ENCODE measurements at regions not wholly inside any gene's neighbourhood (a gene's known extent, or its start where the extent isn't known, plus 50 kb on each side); places are given as distances from the start of the nearest gene placed in this dataset.
"Not testable (repeated sequence)": the region's sequence is repeated elsewhere in the genome, so short reads cannot be mapped to it uniquely, and the experiment has no call there.

GRCh38 chr5:102049517-102049916 lies 246.6 kb downstream of the SLCO4C1 start:
- TF ChIP-seq POLR2AphosphoS5 (IDR thresholded peaks at IDR 0.05) (no peak), EP300 (IDR thresholded peaks at IDR 0.05) (no peak), POLR2A (IDR thresholded peaks at IDR 0.05) (no peak)
- TF ChIP-seq, protein P1, sequence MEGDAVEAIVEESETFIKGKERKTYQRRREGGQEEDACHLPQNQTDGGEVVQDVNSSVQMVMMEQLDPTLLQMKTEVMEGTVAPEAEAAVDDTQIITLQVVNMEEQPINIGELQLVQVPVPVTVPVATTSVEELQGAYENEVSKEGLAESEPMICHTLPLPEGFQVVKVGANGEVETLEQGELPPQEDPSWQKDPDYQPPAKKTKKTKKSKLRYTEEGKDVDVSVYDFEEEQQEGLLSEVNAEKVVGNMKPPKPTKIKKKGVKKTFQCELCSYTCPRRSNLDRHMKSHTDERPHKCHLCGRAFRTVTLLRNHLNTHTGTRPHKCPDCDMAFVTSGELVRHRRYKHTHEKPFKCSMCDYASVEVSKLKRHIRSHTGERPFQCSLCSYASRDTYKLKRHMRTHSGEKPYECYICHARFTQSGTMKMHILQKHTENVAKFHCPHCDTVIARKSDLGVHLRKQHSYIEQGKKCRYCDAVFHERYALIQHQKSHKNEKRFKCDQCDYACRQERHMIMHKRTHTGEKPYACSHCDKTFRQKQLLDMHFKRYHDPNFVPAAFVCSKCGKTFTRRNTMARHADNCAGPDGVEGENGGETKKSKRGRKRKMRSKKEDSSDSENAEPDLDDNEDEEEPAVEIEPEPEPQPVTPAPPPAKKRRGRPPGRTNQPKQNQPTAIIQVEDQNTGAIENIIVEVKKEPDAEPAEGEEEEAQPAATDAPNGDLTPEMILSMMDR (IDR thresholded peaks at IDR 0.05): no peak
- Histone ChIP-seq H3K36me3 (no peaks in the 10 kb centered on the region), H3K27ac (no peak overlapping the region), H3K4me3 (no peak overlapping the region), H3K9me3 (no peaks in the 10 kb centered on the region), H3K4me1 (no peaks in the 10 kb centered on the region), H3K27me3 (no peaks in the 10 kb centered on the region)
- DNase-seq (ENCODE audit: low spot score in 2 of 2): no peak

- Histone ChIP-seq H3K36me3 (no peaks in the 10 kb centered on the region), H3K9me3 (no peaks in the 10 kb centered on the region), H3K27ac (no peak overlapping the region), H3K27me3 (no peaks in the 10 kb centered on the region), H3K4me3 (no peak overlapping the region), H3K4me1 (no peaks in the 10 kb centered on the region)
- no peak for DNase-seq (ENCODE audit: low spot score in 2 of 2)
- TF ChIP-seq EP300 (IDR thresholded peaks at IDR 0.05) (no peak), POLR2AphosphoS5 (IDR thresholded peaks at IDR 0.05) (no peak), POLR2A (IDR thresholded peaks at IDR 0.05) (no peak)
- 90% methylated on average over 1 of the region's 1 CpG for WGBS
Measured at GRCh38 chr5:102048940-102049339, 247.1 kb downstream of the SLCO4C1 start.

GRCh38 chr5:102047073-102047472 lies 249.0 kb downstream of the SLCO4C1 start:
- not testable (repeated sequence) for H3K4me3 ChIP-seq; H3K9me3 ChIP-seq; H3K27me3 ChIP-seq; H3K4me1 ChIP-seq; H3K36me3 ChIP-seq; H3K27ac ChIP-seq; DNase-seq (ENCODE audit: low spot score in 2 of 2)

DNA sequence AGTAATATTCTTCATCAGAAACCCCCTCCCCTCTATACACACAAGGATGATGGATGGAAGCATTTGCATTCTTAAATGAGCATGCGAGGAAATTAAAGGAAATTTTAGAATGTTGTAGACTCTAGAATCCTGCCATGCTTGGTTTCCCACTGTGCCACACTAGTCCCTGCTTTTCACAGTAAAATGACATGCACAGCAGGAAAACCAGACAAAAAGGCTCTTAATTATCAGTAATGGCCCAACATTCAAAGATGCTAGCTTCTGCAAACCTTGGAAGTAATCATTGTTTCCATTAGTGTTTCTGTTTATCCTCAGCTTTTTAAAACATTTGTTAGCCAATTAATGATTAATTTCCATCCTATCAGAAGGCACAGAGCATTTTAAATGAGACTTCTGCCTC lies 255.8 kb downstream of the SLCO4C1 start:
- DNase-seq (ENCODE audit: low spot score in 2 of 2): no peak
- H3K27me3 ChIP-seq: no peaks in the 10 kb centered on the region
- H3K36me3 ChIP-seq: no peaks in the 10 kb centered on the region
- TF ChIP-seq POLR2A (IDR thresholded peaks at IDR 0.05): no peak
- TF ChIP-seq POLR2AphosphoS5 (IDR thresholded peaks at IDR 0.05): no peak
- no peak for TF ChIP-seq EP300 (IDR thresholded peaks at IDR 0.05)
- TF ChIP-seq, protein P1 (IDR thresholded peaks at IDR 0.05): no peak
- H3K27ac ChIP-seq: no peak overlapping the region
- H3K4me3 ChIP-seq: no peak overlapping the region
- no peaks in the 10 kb centered on the region for H3K9me3 ChIP-seq
- WGBS: 85% methylated on average over 1 of the region's 1 CpG
- H3K4me1 ChIP-seq: no peaks in the 10 kb centered on the region

GRCh38 chr5:102036927-102037326 lies 259.2 kb downstream of the SLCO4C1 start:
- H3K9me3 ChIP-seq: no peaks in the 10 kb centered on the region
- no peak overlapping the region for H3K4me3 ChIP-seq
- TF ChIP-seq POLR2AphosphoS5 (IDR thresholded peaks at IDR 0.05) (no peak), POLR2A (IDR thresholded peaks at IDR 0.05) (no peak), EP300 (IDR thresholded peaks at IDR 0.05) (no peak)
- TF ChIP-seq, protein P1 (IDR thresholded peaks at IDR 0.05): no peak
- H3K4me1 ChIP-seq: no peaks in the 10 kb centered on the region
- H3K27me3 ChIP-seq: no peaks in the 10 kb centered on the region
- DNase-seq (ENCODE audit: low spot score in 2 of 2): no peak
- no peaks in the 10 kb centered on the region for H3K36me3 ChIP-seq
- H3K27ac ChIP-seq: no peak overlapping the region

GRCh38 chr5:102031711-102032110 lies 264.4 kb downstream of the SLCO4C1 start:
- no peaks in the 10 kb centered on the region for H3K27me3 ChIP-seq
- H3K4me3 ChIP-seq: no peak overlapping the region
- TF ChIP-seq, protein P1 (IDR thresholded peaks at IDR 0.05): no peak
- no peak for TF ChIP-seq EP300 (IDR thresholded peaks at IDR 0.05)
- no peak for TF ChIP-seq POLR2AphosphoS5 (IDR thresholded peaks at IDR 0.05)
- no peak for TF ChIP-seq POLR2A (IDR thresholded peaks at IDR 0.05)
- no peaks in the 10 kb centered on the region for H3K36me3 ChIP-seq
- DNase-seq (ENCODE audit: low spot score in 2 of 2): no peak
- no peak overlapping the region for H3K27ac ChIP-seq
- no peaks in the 10 kb centered on the region for H3K9me3 ChIP-seq
- WGBS: 79% methylated on average over 2 of the region's 2 CpGs
- H3K4me1 ChIP-seq: no peaks in the 10 kb centered on the region

All from suprapubic skin (tissue), 4 donors.